K562 (cell line): ENCODE measurements at regions not wholly inside any gene's neighbourhood (a gene's known extent, or its start where the extent isn't known, plus 50 kb on each side); places are given as distances from the start of the nearest gene placed in this dataset.

Source experiments
- DMBX1 ChIP-seq: fragments of 250-450 bp; sonication (Bioruptor Pico); IDR thresholded peaks from 2 replicates; pipeline ENCODE4 v1.8.0; 2022; ENCODE audit warnings: inconsistent platforms, mild to moderate bottlenecking, moderate library complexity, borderline replicate concordance
- DPF2 ChIP-seq: fragments of 450-650 bp; IDR thresholded peaks from 2 replicates; pipeline ENCODE4 v1.6.1; 2016
- GABPB2 ChIP-seq: fragments of 250-450 bp; sonication (Bioruptor Pico); conservative IDR thresholded peaks from 2 replicates; pipeline ENCODE4 v1.5.1; 2021; ENCODE audit warnings: mild to moderate bottlenecking
- HDGF ChIP-seq: fragments of 450-650 bp; IDR thresholded peaks from 2 replicates; pipeline ENCODE4 v1.6.1; 2016
- MEF2A ChIP-seq: IDR thresholded peaks from 2 replicates; pipeline ENCODE4 v1.6.1; 2011; ENCODE audit warnings: low read depth, mild to moderate bottlenecking, low read length, moderate library complexity; ENCODE audit not compliant: control insufficient read depth
- POLR2AphosphoS5 ChIP-seq: IDR thresholded peaks from 2 replicates; pipeline ENCODE4 v1.6.1; 2011; ENCODE audit warnings: mild to moderate bottlenecking, low read depth, low read length, moderate library complexity; ENCODE audit not compliant: control insufficient read depth, insufficient read depth
- ZNF239 ChIP-seq: fragments of 250-450 bp; sonication (Bioruptor Pico); IDR thresholded peaks from 2 replicates; pipeline ENCODE4 v1.4.0; 2020; ENCODE audit warnings: mild to moderate bottlenecking
- ZNF263 ChIP-seq: sonication (generic); formaldehyde crosslinking; IDR thresholded peaks from 2 replicates; pipeline ENCODE4 v1.8.0; 2022; ENCODE audit warnings: mild to moderate bottlenecking, missing genetic modification reagents, borderline replicate concordance
- TF ChIP-seq, protein P1 (sequence below): fragments of 150-350 bp; conservative IDR thresholded peaks from 2 replicates; pipeline ENCODE4 v1.6.1; 2014; ENCODE audit warnings: low read length
- TF ChIP-seq, protein P2 (sequence below), 3 experiments: IDR thresholded peaks in 2 of 3; conservative IDR thresholded peaks in 1 of 3; 2 replicates each; pipeline ENCODE4 v1.5.1; 2011 to 2012; ENCODE audit warnings: low read length in 3 of 3, mild to moderate bottlenecking in 3 of 3, control low read depth in 2 of 3, improper control_type of control experiment in 1 of 3, inconsistent platforms in 1 of 3, low read depth in 1 of 3, mixed read lengths in 1 of 3, moderate library complexity in 1 of 3; ENCODE audit not compliant: insufficient read depth in 2 of 3

DNA sequence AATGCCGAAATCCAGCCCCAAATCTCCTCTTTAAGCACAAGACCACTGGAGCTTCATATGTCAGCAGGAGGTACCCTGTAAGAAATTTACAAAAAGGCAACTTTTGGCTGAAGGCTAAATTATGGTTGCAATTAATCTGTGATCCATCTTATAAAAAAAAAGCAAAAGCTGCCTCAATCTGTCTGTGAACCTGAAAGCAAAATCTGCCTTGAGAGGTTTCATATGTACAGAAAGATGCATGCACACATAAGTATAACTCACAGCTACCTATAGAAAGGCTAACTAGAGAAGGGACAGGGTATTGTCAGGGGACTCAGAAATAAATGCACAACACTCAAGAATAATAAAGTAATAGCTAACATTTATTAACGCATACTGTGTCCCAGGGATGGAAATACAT is 964.2 kb upstream of the ADGRL2 start:
- TF ChIP-seq ZNF263 (CRISPR knock-in tag) (no peak), MEF2A (no peak), DMBX1 (CRISPR knock-in tag) (no peak), HDGF (no peak), DPF2 (no peak), GABPB2 (CRISPR knock-in tag) (no peak), ZNF239 (no peak), POLR2AphosphoS5 (no peak)
- TF ChIP-seq, protein P1, sequence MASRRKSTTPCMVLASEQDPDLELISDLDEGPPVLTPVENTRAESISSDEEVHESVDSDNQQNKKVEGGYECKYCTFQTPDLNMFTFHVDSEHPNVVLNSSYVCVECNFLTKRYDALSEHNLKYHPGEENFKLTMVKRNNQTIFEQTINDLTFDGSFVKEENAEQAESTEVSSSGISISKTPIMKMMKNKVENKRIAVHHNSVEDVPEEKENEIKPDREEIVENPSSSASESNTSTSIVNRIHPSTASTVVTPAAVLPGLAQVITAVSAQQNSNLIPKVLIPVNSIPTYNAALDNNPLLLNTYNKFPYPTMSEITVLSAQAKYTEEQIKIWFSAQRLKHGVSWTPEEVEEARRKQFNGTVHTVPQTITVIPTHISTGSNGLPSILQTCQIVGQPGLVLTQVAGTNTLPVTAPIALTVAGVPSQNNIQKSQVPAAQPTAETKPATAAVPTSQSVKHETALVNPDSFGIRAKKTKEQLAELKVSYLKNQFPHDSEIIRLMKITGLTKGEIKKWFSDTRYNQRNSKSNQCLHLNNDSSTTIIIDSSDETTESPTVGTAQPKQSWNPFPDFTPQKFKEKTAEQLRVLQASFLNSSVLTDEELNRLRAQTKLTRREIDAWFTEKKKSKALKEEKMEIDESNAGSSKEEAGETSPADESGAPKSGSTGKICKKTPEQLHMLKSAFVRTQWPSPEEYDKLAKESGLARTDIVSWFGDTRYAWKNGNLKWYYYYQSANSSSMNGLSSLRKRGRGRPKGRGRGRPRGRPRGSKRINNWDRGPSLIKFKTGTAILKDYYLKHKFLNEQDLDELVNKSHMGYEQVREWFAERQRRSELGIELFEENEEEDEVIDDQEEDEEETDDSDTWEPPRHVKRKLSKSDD: no peak
- TF ChIP-seq, protein P2, sequence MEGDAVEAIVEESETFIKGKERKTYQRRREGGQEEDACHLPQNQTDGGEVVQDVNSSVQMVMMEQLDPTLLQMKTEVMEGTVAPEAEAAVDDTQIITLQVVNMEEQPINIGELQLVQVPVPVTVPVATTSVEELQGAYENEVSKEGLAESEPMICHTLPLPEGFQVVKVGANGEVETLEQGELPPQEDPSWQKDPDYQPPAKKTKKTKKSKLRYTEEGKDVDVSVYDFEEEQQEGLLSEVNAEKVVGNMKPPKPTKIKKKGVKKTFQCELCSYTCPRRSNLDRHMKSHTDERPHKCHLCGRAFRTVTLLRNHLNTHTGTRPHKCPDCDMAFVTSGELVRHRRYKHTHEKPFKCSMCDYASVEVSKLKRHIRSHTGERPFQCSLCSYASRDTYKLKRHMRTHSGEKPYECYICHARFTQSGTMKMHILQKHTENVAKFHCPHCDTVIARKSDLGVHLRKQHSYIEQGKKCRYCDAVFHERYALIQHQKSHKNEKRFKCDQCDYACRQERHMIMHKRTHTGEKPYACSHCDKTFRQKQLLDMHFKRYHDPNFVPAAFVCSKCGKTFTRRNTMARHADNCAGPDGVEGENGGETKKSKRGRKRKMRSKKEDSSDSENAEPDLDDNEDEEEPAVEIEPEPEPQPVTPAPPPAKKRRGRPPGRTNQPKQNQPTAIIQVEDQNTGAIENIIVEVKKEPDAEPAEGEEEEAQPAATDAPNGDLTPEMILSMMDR (IDR thresholded peaks at IDR 0.05 in 2 of 3, conservative IDR thresholded peaks at IDR 0.05 in 1 of 3; ENCODE audit: insufficient read depth in 2 of 3, low read depth in 1 of 3, low read length in 3 of 3): no peak
